H9 (cell line): ENCODE measurements at regions not wholly inside any gene's neighbourhood (a gene's known extent, or its start where the extent isn't known, plus 50 kb on each side); places are given as distances from the start of the nearest gene placed in this dataset.

Experiments
- DNase-seq: peaks from one replicate; pipeline ENCODE4 v3.0.0-alpha.2; 2017
- H2AFZ ChIP-seq: one replicate; pipeline ENCODE4 v1.6.1; 2013; ENCODE audit warnings: mild to moderate bottlenecking, low read length, control low read depth, moderate library complexity
- H2AK5ac ChIP-seq: 2 replicates; pipeline ENCODE4 v1.6.1; 2013; ENCODE audit warnings: low read length, control low read depth, mixed read lengths; ENCODE audit not compliant: insufficient read length
- H2BK120ac ChIP-seq: one replicate; pipeline ENCODE4 v1.6.1; 2013; ENCODE audit warnings: low read depth, mild to moderate bottlenecking, low read length, control low read depth, inconsistent platforms; ENCODE audit not compliant: poor library complexity, severe bottlenecking
- H2BK12ac ChIP-seq: 2 replicates; pipeline ENCODE4 v1.6.1; 2013; ENCODE audit warnings: low read length, control low read depth, mixed read lengths, low read depth; ENCODE audit not compliant: insufficient read length
- H2BK15ac ChIP-seq: 2 replicates; pipeline ENCODE4 v1.6.1; 2013; ENCODE audit warnings: low read depth, low read length, control low read depth
- H2BK20ac ChIP-seq: one replicate; pipeline ENCODE4 v1.6.1; 2013; ENCODE audit warnings: low read depth, mild to moderate bottlenecking, low read length, control low read depth, inconsistent platforms; ENCODE audit not compliant: poor library complexity, severe bottlenecking
- H2BK5ac ChIP-seq: 2 replicates; pipeline ENCODE4 v1.6.1; 2013; ENCODE audit warnings: low read length, control low read depth, mixed read lengths; ENCODE audit not compliant: insufficient read length
- H3K14ac ChIP-seq: 2 replicates; pipeline ENCODE4 v1.6.1; 2013; ENCODE audit warnings: low read length, control low read depth; ENCODE audit not compliant: insufficient read depth
- H3K18ac ChIP-seq: 2 replicates; pipeline ENCODE4 v1.6.1; 2013; ENCODE audit warnings: low read depth, mild to moderate bottlenecking, mixed read lengths, low read length, control low read depth; ENCODE audit not compliant: insufficient read length
- H3K23ac ChIP-seq: 2 replicates; pipeline ENCODE4 v1.6.1; 2013; ENCODE audit warnings: low read length, control low read depth, mixed read lengths, low read depth; ENCODE audit not compliant: insufficient read length
- H3K23me2 ChIP-seq: 2 replicates; pipeline ENCODE4 v1.6.1; 2013; ENCODE audit warnings: low read depth, mild to moderate bottlenecking, mixed read lengths, low read length, control low read depth; ENCODE audit not compliant: insufficient read length, poor library complexity, severe bottlenecking
- H3K27ac ChIP-seq: 2 replicates; pipeline ENCODE4 v1.5.1; 2013; ENCODE audit warnings: low read length, control low read depth, mixed read lengths, low read depth; ENCODE audit not compliant: insufficient read length
- H3K27me3 ChIP-seq: 2 replicates; pipeline ENCODE4 v1.6.1; 2013; ENCODE audit warnings: low read length, control low read depth, inconsistent platforms; ENCODE audit not compliant: insufficient read depth
- H3K4ac ChIP-seq: 2 replicates; pipeline ENCODE4 v1.6.1; 2013; ENCODE audit warnings: low read depth, mild to moderate bottlenecking, control low read depth, inconsistent platforms, low read length, moderate library complexity
- H3K4me1 ChIP-seq: 2 replicates; pipeline ENCODE4 v1.6.1; 2013; ENCODE audit warnings: low read length, control low read depth, inconsistent platforms; ENCODE audit not compliant: insufficient read depth
- H3K4me2 ChIP-seq: 2 replicates; pipeline ENCODE4 v1.6.1; 2013; ENCODE audit warnings: low read length, control low read depth, mixed read lengths; ENCODE audit not compliant: insufficient read length, insufficient read depth
- H3K56ac ChIP-seq: 2 replicates; pipeline ENCODE4 v1.6.1; 2013; ENCODE audit warnings: low read depth, mild to moderate bottlenecking, mixed read lengths, low read length, control low read depth; ENCODE audit not compliant: insufficient read length
- H3K79me1 ChIP-seq: 2 replicates; pipeline ENCODE4 v1.6.1; 2013; ENCODE audit warnings: low read depth, mild to moderate bottlenecking, moderate library complexity, low read length, control low read depth, inconsistent platforms; ENCODE audit not compliant: insufficient read depth, poor library complexity, severe bottlenecking
- H3K79me2 ChIP-seq: 2 replicates; pipeline ENCODE4 v1.6.1; 2013; ENCODE audit warnings: low read length, control low read depth, inconsistent platforms; ENCODE audit not compliant: insufficient read depth
- H3K9ac ChIP-seq: 2 replicates; pipeline ENCODE4 v1.6.1; 2013; ENCODE audit warnings: low read length, control low read depth, mixed read lengths; ENCODE audit not compliant: insufficient read length; ENCODE audit errors: extremely low read depth
- H3K9me3 ChIP-seq: one replicate; pipeline ENCODE4 v1.6.1; 2013; ENCODE audit warnings: low read depth, low read length, inconsistent platforms; ENCODE audit not compliant: control insufficient read depth
- H3T11ph ChIP-seq: one replicate; pipeline ENCODE4 v1.6.1; 2013; ENCODE audit warnings: mild to moderate bottlenecking, low read length, control low read depth, inconsistent platforms
- H4K20me1 ChIP-seq: one replicate; pipeline ENCODE4 v1.6.1; 2013; ENCODE audit not compliant: control insufficient read depth, insufficient read length, insufficient read depth
- H4K5ac ChIP-seq: 2 replicates; pipeline ENCODE4 v1.6.1; 2013; ENCODE audit warnings: low read depth, mild to moderate bottlenecking, mixed read lengths, low read length, control low read depth; ENCODE audit not compliant: insufficient read length
- H4K8ac ChIP-seq: replicated peaks from 2 replicates; pipeline ENCODE4 v1.6.1; 2013; ENCODE audit warnings: low read length, control low read depth, mixed read lengths, low read depth; ENCODE audit not compliant: insufficient read length
- H4K91ac ChIP-seq: 2 replicates; pipeline ENCODE4 v1.6.1; 2013; ENCODE audit warnings: low read depth, mild to moderate bottlenecking, moderate library complexity, mixed read lengths, low read length, control low read depth; ENCODE audit not compliant: insufficient read length
- H3K27ac Mint-ChIP-seq, 3 experiments: 2 replicates in 2 of 3; 3 replicates in 1 of 3; pipeline ENCODE4 v1.8.0; 2020 to 2021; ENCODE audit warnings: mixed read lengths in 3 of 3, mild to moderate bottlenecking in 1 of 3, moderate library complexity in 1 of 3
- H3K27me3 Mint-ChIP-seq: 2 replicates; pipeline ENCODE4 v1.8.0; 2021; ENCODE audit warnings: low read depth, mild to moderate bottlenecking, moderate library complexity, mixed read lengths
- H3K36me3 Mint-ChIP-seq, 3 experiments: 2 replicates in 2 of 3; 3 replicates in 1 of 3; pipeline ENCODE4 v1.8.0; 2020 to 2021; ENCODE audit warnings: low read depth in 3 of 3, mixed read lengths in 3 of 3; ENCODE audit not compliant: insufficient read depth in 1 of 3
- H3K4me1 Mint-ChIP-seq, 2 experiments: 2 replicates each; pipeline ENCODE4 v1.8.0; 2020; ENCODE audit warnings: mixed read lengths in 2 of 2
- H3K4me3 Mint-ChIP-seq, 2 experiments: 2 replicates in 1 of 2; 3 replicates in 1 of 2; pipeline ENCODE4 v1.8.0; 2020 to 2021; ENCODE audit warnings: mild to moderate bottlenecking in 2 of 2, mixed read lengths in 2 of 2, moderate library complexity in 1 of 2
- H3K9me3 Mint-ChIP-seq, 2 experiments: 2 replicates in 1 of 2; 3 replicates in 1 of 2; pipeline ENCODE4 v1.8.0; 2020; ENCODE audit warnings: mild to moderate bottlenecking in 2 of 2, mixed read lengths in 2 of 2, moderate library complexity in 1 of 2
- WGBS: extraction: QIAGEN DNeasy Blood & Tissue Kit; methylation state at CpG from one replicate; pipeline ENCODE4 v1.1.7; 2013; ENCODE audit warnings: missing lambda C conversion rate, low lambda C conversion rate, mixed read lengths; ENCODE audit not compliant: insufficient read length; ENCODE audit errors: extremely low coverage; 5-methylcytosine and 5-hydroxymethylcytosine counted together
- TF ChIP-seq, protein P1 (sequence below): fragments of 200-600 bp; sonication (generic); conservative IDR thresholded peaks from 3 replicates; pipeline ENCODE4 v1.8.0; 2021; ENCODE audit warnings: antibody characterized with exemption, mild to moderate bottlenecking

DNA sequence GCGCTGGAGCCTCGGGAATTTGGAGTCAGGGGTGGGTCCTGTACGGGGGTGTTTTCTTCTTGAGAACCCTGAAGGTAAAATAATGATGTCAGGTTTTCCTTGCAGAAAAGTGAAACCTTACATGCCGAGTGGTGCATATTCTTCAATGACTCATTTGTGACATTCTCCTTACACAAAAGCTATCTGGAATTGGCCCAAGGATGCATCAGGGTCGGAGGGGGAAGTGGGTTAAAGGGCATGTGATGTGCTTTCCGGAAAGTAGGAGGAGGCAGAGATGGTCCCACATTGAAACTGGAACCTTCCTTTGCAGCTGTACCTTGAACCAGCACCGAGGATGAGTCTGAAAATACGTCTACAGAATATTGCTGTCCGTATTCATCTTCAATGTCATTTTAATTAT lies 411.2 kb upstream of the IRX4 start:
- no peak overlapping the region for H4K5ac ChIP-seq

More for the DNA sequence above, 411.2 kb upstream of the IRX4 start:
- no CpG with 5 or more reads among the region's 9 CpGs for WGBS
- Histone ChIP-seq H3K23ac (no peak overlapping the region), H4K91ac (no peak overlapping the region), H2BK5ac (no peak overlapping the region), H2AFZ (no peak overlapping the region), H3K4me2 (no peak overlapping the region), H3K27me3 (no peaks in the 10 kb centered on the region), H2AK5ac (no peak overlapping the region), H3T11ph (no peak overlapping the region), H3K56ac (no peak overlapping the region), H3K9me3 (no peaks in the 10 kb centered on the region), H3K27ac (no peak overlapping the region), H2BK20ac (no peak overlapping the region), H3K23me2 (no peaks in the 10 kb centered on the region), H2BK120ac (no peak overlapping the region), H3K9ac (no peak overlapping the region), H4K8ac (no peak overlapping the region), H2BK15ac (no peak overlapping the region), H3K14ac (no peak overlapping the region), H3K18ac (no peak overlapping the region), H3K79me1 (no peaks in the 10 kb centered on the region), H3K79me2 (no peaks in the 10 kb centered on the region), H4K20me1 (no peaks in the 10 kb centered on the region), H2BK12ac (no peak overlapping the region), H3K4me1 (peaks cover 2% of the 10 kb centered on the region; the same call in 1 of the 2 replicates), H3K4ac (no peak overlapping the region)
- peaks cover 3 to 4% of the 10 kb centered on the region in 2 experiments; a peak in 1 of 5 replicates for H3K9me3 Mint-ChIP-seq
- no peak overlapping the region for H3K4me3 Mint-ChIP-seq
- H3K27ac Mint-ChIP-seq: no peak overlapping the region; a peak in 1 of 7 replicates
- H3K27me3 Mint-ChIP-seq: peaks cover 2% of the 10 kb centered on the region
- H3K4me1 Mint-ChIP-seq: peaks cover 23 to 31% of the 10 kb centered on the region in 2 experiments
- H3K36me3 Mint-ChIP-seq: no peaks in the 10 kb centered on the region; a peak in 1 of 7 replicates
- DNase-seq: peak; percentile 8
- TF ChIP-seq, protein P1, sequence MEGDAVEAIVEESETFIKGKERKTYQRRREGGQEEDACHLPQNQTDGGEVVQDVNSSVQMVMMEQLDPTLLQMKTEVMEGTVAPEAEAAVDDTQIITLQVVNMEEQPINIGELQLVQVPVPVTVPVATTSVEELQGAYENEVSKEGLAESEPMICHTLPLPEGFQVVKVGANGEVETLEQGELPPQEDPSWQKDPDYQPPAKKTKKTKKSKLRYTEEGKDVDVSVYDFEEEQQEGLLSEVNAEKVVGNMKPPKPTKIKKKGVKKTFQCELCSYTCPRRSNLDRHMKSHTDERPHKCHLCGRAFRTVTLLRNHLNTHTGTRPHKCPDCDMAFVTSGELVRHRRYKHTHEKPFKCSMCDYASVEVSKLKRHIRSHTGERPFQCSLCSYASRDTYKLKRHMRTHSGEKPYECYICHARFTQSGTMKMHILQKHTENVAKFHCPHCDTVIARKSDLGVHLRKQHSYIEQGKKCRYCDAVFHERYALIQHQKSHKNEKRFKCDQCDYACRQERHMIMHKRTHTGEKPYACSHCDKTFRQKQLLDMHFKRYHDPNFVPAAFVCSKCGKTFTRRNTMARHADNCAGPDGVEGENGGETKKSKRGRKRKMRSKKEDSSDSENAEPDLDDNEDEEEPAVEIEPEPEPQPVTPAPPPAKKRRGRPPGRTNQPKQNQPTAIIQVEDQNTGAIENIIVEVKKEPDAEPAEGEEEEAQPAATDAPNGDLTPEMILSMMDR: no peak
